GM21526 (cell line): ENCODE measurements at regions not wholly inside any gene's neighbourhood (a gene's known extent, or its start where the extent isn't known, plus 50 kb on each side); places are given as distances from the start of the nearest gene placed in this dataset.

ENCODE experiments used
- ATAC-seq: cut with Tn5 transposase; IDR thresholded peaks from one replicate; pipeline ENCODE4 v1.9.1; 2021; ENCODE audit warnings: moderate library complexity; ENCODE audit not compliant: unreplicated experiment, low FRiP score

- ATAC-seq, result no peak
Measured at GRCh38 chr10:61160253-61160652, 216.3 kb upstream of the RHOBTB1 start.

GRCh38 chr10:61159253-61159652 is 215.3 kb upstream of the RHOBTB1 start:
- ATAC-seq, result no peak

GRCh38 chr10:61157182-61157581 is 213.2 kb upstream of the RHOBTB1 start:
- ATAC-seq, result no peak

GRCh38 chr10:61153771-61154170 is 209.8 kb upstream of the RHOBTB1 start:
- no peak for ATAC-seq

GRCh38 chr10:61151059-61151458 is 207.1 kb upstream of the RHOBTB1 start:
- no peak for ATAC-seq

- no peak for ATAC-seq
Measured at GRCh38 chr10:61148451-61148850, 204.5 kb upstream of the RHOBTB1 start.

GRCh38 chr10:61142987-61143386 is 199.0 kb upstream of the RHOBTB1 start:
- ATAC-seq, result no peak

- peak; percentile 66 for ATAC-seq
Measured at GRCh38 chr10:61140765-61141392, 196.9 kb upstream of the RHOBTB1 start.

GRCh38 chr10:61139592-61139953 is 195.6 kb upstream of the RHOBTB1 start:
- ATAC-seq, result no peak

GRCh38 chr10:61138708-61139591 is 195.0 kb upstream of the RHOBTB1 start:
- ATAC-seq, result no peak

GRCh38 chr10:61136139-61136538 is 192.2 kb upstream of the RHOBTB1 start:
- no peak for ATAC-seq

GRCh38 chr10:61135276-61135721 is 191.3 kb upstream of the RHOBTB1 start:
- ATAC-seq, result peak; percentile 95

GRCh38 chr10:61130366-61130765 is 186.4 kb upstream of the RHOBTB1 start:
- no peak for ATAC-seq

- ATAC-seq, result no peak
Measured at GRCh38 chr10:61128196-61128595, 184.2 kb upstream of the RHOBTB1 start.

- peak; percentile 80 for ATAC-seq
Measured at GRCh38 chr10:61125560-61126170, 181.7 kb upstream of the RHOBTB1 start.

- ATAC-seq, result no peak
Measured at GRCh38 chr10:61124756-61125530, 181.0 kb upstream of the RHOBTB1 start.

- peak; percentile 76 for ATAC-seq
Measured at GRCh38 chr10:61120805-61121204, 176.8 kb upstream of the RHOBTB1 start.

- no peak for ATAC-seq
Measured at GRCh38 chr10:61119573-61119972, 175.6 kb upstream of the RHOBTB1 start.

GRCh38 chr10:61115897-61116296 is 171.9 kb upstream of the RHOBTB1 start:
- no peak for ATAC-seq

- ATAC-seq, result no peak
Measured at GRCh38 chr10:61112771-61113170, 168.8 kb upstream of the RHOBTB1 start.

GRCh38 chr10:61110936-61111335 is 167.0 kb upstream of the RHOBTB1 start:
- no peak for ATAC-seq
